Lower leg skin (tissue), 3 donors: ENCODE measurements at regions not wholly inside any gene's neighbourhood (a gene's known extent, or its start where the extent isn't known, plus 50 kb on each side); places are given as distances from the start of the nearest gene placed in this dataset.

ENCODE experiments used
- CTCF ChIP-seq, 3 donors: fragments of 450-650 bp; IDR thresholded peaks; one replicate each; pipeline ENCODE4 v1.5.1; 2016; ENCODE audit warnings: antibody characterized with exemption in 3 of 3, mild to moderate bottlenecking in 3 of 3, moderate library complexity in 2 of 3
- POLR2A ChIP-seq, 2 donors: fragments of 450-650 bp; IDR thresholded peaks; one replicate each; pipeline ENCODE4 v1.6.1; 2016 to 2017; ENCODE audit warnings: antibody characterized with exemption in 2 of 2, mild to moderate bottlenecking in 1 of 2, moderate library complexity in 1 of 2

GRCh38 chr19:33871605-33872004, 74.9 kb downstream of the KCTD15 start:
- TF ChIP-seq CTCF (IDR thresholded peaks at IDR 0.05), result no peak
- TF ChIP-seq POLR2A (IDR thresholded peaks at IDR 0.05), result no peak
